HG02938 (cell line): ENCODE measurements at regions not wholly inside any gene's neighbourhood (a gene's known extent, or its start where the extent isn't known, plus 50 kb on each side); places are given as distances from the start of the nearest gene placed in this dataset.

Source experiments
- ATAC-seq: cut with Tn5 transposase; IDR thresholded peaks from one replicate; pipeline ENCODE4 v1.9.1; 2021; ENCODE audit warnings: mild to moderate bottlenecking, moderate library complexity; ENCODE audit not compliant: unreplicated experiment

DNA sequence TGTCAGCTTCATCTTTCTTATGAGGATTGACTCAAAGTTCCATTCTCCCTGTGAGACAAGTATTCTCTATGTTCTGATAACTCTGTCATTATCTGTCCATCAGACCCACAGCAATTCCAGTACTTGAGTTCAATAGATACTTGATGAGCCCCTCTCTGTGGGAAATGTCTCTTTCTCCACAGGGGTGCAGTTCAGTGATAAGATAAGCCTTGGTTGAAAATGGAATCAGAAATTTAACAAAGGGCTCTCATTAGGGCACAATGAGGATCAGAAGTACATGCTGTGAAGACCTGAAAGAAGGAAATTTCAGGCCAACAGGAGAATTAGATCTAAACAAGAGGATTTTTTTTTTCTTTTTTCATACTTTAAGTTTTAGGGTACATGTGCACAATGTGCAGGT, 737.3 kb downstream of the MTRR start:
- no peak for ATAC-seq

GRCh38 chr5:8611067-8611466, 742.1 kb downstream of the MTRR start:
- no peak for ATAC-seq

DNA sequence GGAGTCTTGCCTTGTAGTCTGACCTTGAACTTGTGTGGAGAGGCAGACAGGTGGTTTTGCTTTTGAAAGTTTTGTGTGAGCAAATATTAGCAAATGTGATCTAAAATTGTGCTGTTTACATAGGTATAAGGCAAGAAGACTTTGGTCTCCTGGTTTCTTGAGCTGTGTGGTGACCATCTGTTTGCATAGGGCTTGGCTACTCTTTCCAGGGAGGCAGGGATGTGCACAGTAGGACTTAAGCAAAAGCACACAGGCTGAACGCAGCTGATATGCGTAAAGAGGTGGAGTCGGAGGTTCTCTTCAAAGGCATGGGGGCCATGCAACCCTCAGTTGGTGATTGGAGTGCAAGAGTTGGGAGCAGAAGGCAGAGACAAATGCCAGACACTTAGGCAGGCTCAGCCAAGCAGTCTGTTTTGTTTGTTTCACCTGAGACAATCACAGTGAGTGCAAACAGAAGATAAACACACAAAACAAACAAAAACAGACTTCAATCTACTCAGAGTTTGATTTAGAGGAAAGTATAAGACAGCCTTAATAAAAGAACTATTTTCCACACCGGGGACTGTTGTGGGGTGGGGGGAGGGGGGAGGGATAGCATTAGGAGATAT, 744.2 kb downstream of the MTRR start:
- no peak for ATAC-seq

DNA sequence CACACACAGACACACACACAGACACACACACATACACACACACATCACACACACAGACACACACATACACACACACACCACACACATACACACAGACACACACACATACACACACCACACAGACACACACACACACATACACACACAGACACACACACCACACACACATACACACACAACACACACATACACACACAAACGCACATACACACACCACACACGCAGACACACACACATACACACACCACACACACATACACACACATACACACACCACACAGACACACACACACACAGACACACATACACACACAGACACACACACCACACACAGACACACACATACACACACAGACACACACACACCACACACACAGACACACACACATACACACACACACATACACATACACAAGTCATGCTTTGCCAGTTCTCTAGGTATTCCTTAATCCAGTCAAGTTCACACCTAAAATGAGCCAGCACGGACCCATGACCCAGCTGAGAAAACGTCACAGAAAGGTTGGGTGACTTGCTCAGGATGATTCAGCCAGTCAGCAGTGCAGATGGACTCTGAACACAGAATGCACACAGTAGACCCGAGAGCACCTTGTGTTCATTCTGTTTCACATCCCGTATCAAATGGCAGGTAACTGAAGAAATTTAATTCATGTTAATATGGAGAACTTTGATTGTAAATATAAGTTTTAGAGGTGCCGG, 746.4 kb downstream of the MTRR start:
- ATAC-seq, result no peak

- no peak for ATAC-seq
These were observed 759.6 kb downstream of the MTRR start for GRCh38 chr5:8628521-8628920.

DNA sequence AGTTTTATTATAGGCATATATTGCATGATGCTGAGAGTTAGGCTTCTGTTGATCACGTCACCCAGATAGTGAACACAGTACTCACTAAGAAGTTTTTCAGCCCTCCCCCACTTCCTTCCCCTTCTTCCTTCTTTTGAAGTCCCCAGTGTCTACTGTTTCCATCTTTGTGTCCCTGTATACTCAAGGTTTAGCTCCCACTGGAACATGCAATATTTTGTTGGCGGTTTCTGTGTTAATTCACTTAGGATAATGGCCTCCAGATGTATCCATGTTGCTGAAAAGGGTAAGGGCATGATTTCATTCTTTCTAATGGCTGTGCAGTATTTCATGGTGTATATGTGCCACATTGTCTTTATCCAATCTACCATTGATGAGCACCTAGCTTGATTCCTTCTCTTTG, 764.3 kb downstream of the MTRR start:
- ATAC-seq, result no peak

DNA sequence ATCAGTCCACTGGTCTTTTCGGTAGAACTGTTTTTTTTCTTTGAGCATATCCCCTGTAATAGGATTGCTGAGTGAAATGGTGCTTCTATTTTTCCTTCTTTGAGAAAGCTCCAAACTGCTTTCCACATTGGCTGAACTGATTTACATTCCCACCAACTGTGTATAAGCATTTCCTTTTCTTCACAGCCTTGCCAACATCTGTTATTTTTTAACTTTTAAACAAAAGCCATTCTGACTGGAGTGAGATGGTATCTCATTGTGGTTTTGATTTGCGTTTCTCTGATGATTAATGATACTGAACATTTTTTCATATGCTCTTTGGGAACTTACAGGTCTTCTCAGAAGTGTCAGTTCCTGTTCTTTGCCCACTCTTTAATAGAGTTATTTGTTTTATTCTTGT, 764.7 kb downstream of the MTRR start:
- ATAC-seq, result no peak

GRCh38 chr5:8634219-8634618, 765.3 kb downstream of the MTRR start:
- ATAC-seq, result no peak

GRCh38 chr5:8641786-8642505, 773.0 kb downstream of the MTRR start:
- ATAC-seq, result no peak

- no peak for ATAC-seq
These were observed 775.4 kb downstream of the MTRR start for GRCh38 chr5:8644377-8644776.

GRCh38 chr5:8647111-8647510, 778.2 kb downstream of the MTRR start:
- ATAC-seq, result no peak

DNA sequence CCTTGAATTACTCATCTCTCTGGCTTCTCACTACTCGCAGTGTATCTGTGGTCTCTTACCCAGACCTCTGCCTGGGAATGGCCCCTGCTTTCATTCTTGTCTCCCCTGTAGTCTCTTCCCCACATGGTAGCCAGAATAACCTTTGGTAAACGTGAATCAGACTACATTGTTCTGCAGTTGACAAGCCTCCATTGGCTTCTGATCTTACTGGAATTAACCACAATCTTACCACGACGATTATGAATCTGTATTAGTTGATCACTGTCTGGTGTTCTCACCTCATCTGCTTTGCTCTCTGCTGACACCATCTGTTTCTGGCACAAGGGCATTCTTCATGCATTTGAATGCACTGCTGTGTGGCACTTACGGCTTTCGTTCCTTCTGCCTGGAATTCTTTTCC, 781.2 kb downstream of the MTRR start:
- no peak for ATAC-seq

GRCh38 chr5:8660133-8660893, 791.4 kb downstream of the MTRR start:
- ATAC-seq, result no peak

- ATAC-seq, result no peak
These were observed 794.4 kb downstream of the MTRR start for GRCh38 chr5:8663374-8663773.

GRCh38 chr5:8675182-8675581, 806.2 kb downstream of the MTRR start:
- ATAC-seq, result no peak

- no peak for ATAC-seq
These were observed 807.7 kb downstream of the MTRR start for GRCh38 chr5:8676695-8677094.

DNA sequence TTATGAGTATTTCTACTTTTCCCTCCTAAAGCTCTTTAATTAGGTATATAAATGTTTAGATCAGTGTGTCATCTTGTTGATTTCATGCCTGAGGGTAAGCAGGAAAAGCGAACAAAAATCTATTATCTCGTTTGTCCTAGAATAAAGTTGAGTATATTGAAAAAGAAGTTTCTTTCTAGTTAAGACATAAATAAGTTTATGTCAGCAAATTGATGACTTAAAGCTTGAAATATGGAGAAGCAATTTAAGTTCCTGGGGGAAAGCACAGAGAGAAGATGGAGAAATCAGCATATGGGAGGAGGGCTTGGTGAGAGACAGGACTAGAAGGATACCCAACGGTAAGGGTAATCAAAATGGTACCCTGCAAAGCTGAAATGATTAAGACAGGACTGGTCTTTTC, 813.4 kb downstream of the MTRR start:
- no peak for ATAC-seq

GRCh38 chr5:8683496-8683895, 814.5 kb downstream of the MTRR start:
- no peak for ATAC-seq

- ATAC-seq, result no peak
These were observed 816.8 kb downstream of the MTRR start for GRCh38 chr5:8685704-8686103.

DNA sequence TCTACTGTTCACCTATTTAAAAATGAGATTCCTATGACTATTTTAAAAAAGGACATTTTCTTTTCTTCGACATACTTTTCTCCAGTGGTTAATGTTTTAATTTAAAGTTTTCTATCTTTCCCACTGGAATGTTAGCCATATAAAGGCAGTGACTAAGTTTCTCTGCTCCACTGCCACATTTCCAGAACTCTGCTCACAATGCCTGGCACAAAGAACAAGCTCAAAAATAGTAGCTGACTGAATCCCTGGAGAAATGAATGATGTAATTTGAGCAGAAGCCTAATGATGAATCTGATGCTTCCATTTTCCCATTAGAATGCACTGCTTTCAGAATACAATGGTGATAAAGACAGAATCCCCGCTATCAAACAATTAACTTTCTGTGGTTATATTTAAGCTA, 817.8 kb downstream of the MTRR start:
- no peak for ATAC-seq

DNA sequence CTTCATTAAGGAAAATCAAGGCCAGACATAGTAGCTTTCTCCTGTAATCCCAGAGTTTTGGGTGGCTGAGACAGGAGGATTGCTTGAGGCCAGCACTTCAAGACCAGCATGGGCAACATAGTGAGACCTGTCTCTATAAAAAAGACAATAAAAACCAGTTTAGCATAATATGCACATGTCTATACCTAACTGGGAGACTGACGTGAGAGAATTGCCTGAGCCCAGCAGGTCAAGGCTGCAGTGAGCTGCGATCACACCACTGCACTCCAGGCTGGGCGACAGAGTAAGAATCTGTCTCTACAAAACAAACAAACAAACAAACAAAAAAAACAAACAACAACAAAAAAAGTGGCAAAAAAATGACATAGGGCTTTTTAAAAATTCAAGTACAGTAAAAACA, 820.8 kb downstream of the MTRR start:
- ATAC-seq, result no peak

DNA sequence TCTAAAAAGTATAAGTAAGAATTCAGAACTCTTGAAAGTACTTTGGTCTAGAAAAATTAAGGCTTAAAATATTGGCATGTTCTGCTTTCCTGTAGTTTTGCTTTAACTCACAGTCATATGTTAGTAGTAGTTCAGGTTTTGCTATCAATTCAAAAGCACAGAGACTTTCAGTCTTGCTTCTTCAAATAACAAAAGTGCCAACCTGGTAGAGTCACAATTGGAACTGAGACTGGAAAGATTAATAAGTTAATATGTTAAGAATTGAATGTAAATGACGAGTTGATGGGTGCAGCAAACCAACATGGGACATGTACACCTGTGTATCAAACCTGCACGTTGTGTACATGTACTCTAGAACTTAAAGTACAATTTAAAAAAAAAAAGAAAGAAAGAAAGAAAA, 822.3 kb downstream of the MTRR start:
- no peak for ATAC-seq
